Activated effector memory CD4-positive, alpha-beta T cell treated with Interleukin-2 at 50 U/mL for 16 hours (primary cell): ENCODE measurements at regions not wholly inside any gene's neighbourhood (a gene's known extent, or its start where the extent isn't known, plus 50 kb on each side); places are given as distances from the start of the nearest gene placed in this dataset.

Experiments
- DNase-seq: peaks from one replicate; pipeline ENCODE4 v3.0.0-alpha.2; 2020

GRCh38 chr4:19693936-19694570 lies 557.7 kb upstream of the SLIT2 start:
- DNase-seq, result no peak

GRCh38 chr4:19689511-19689910 lies 562.2 kb upstream of the SLIT2 start:
- no peak for DNase-seq

GRCh38 chr4:19686456-19686855 lies 565.2 kb upstream of the SLIT2 start:
- no peak for DNase-seq

GRCh38 chr4:19684084-19684483 lies 567.6 kb upstream of the SLIT2 start:
- DNase-seq, result no peak

- no peak for DNase-seq
These were observed 568.3 kb upstream of the SLIT2 start for GRCh38 chr4:19683426-19683825.

GRCh38 chr4:19677211-19677610 lies 574.5 kb upstream of the SLIT2 start:
- no peak for DNase-seq

- DNase-seq, result no peak
These were observed 576.4 kb upstream of the SLIT2 start for GRCh38 chr4:19675172-19675811.

GRCh38 chr4:19659101-19659500 lies 592.6 kb upstream of the SLIT2 start:
- no peak for DNase-seq

GRCh38 chr4:19657856-19658255 lies 593.8 kb upstream of the SLIT2 start:
- no peak for DNase-seq

- no peak for DNase-seq
These were observed 596.0 kb upstream of the SLIT2 start for GRCh38 chr4:19655666-19656065.

- no peak for DNase-seq
These were observed 600.5 kb upstream of the SLIT2 start for GRCh38 chr4:19650903-19651864.

GRCh38 chr4:19645589-19645988 lies 606.1 kb upstream of the SLIT2 start:
- DNase-seq, result no peak

GRCh38 chr4:19636451-19636850 lies 615.3 kb upstream of the SLIT2 start:
- no peak for DNase-seq

GRCh38 chr4:19631814-19632213 lies 619.9 kb upstream of the SLIT2 start:
- no peak for DNase-seq

- DNase-seq, result no peak
These were observed 627.8 kb upstream of the SLIT2 start for GRCh38 chr4:19623866-19624265.

- no peak for DNase-seq
These were observed 636.5 kb upstream of the SLIT2 start for GRCh38 chr4:19615086-19615689.

- no peak for DNase-seq
These were observed 637.5 kb upstream of the SLIT2 start for GRCh38 chr4:19614171-19614570.

GRCh38 chr4:19596342-19596741 lies 655.4 kb upstream of the SLIT2 start:
- DNase-seq, result no peak

- no peak for DNase-seq
These were observed 659.3 kb upstream of the SLIT2 start for GRCh38 chr4:19592391-19592790.

- no peak for DNase-seq
These were observed 667.7 kb upstream of the SLIT2 start for GRCh38 chr4:19583827-19584569.

GRCh38 chr4:19580095-19580494 lies 671.6 kb upstream of the SLIT2 start:
- DNase-seq, result no peak

- no peak for DNase-seq
These were observed 672.1 kb upstream of the SLIT2 start for GRCh38 chr4:19579608-19580007.

GRCh38 chr4:19577097-19577496 lies 674.6 kb upstream of the SLIT2 start:
- no peak for DNase-seq
